ENCODE measurements at regions not wholly inside any gene's neighbourhood (a gene's known extent, or its start where the extent isn't known, plus 50 kb on each side); places are given as distances from the start of the nearest gene placed in this dataset.

DNA sequence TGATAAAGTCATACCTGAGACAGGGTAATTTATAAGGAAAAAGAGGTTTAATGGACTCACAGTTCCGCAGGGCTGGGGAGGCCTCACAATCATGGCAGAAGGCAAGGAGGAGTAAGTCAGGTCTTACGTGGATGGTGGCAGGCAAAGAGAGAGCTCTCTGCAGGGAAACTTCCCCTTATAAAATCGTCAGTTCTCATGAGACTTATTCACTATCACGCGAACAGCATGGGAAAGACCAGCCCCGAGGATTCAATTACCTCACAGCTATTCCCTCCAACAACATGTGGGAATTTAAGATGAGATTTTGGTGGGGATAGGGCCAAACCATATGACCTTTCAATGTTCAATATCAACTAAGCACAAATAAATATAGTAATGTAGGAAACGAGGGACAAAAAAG lies 559.4 kb upstream of the KCND2 start:
- TF ChIP-seq HDGF (IDR thresholded peaks at IDR 0.05; ENCODE audit: borderline replicate concordance) (no peak), SUZ12 (IDR thresholded peaks at IDR 0.05) (no peak), FOXM1 (IDR thresholded peaks at IDR 0.05; ENCODE audit: borderline replicate concordance) (no peak), BHLHE40 (IDR thresholded peaks at IDR 0.05; ENCODE audit: borderline replicate concordance) (no peak), ELF4 (IDR thresholded peaks at IDR 0.05) (no peak), NFRKB (IDR thresholded peaks at IDR 0.05) (no peak), ZNF384 (IDR thresholded peaks at IDR 0.05) (no peak), FOXK2 (IDR thresholded peaks at IDR 0.05) (no peak), SP1 (IDR thresholded peaks at IDR 0.05) (no peak), TARDBP (IDR thresholded peaks at IDR 0.05) (no peak), ARNT (IDR thresholded peaks at IDR 0.05) (no peak)
